CD8-positive, alpha-beta memory T cell (primary cell): ENCODE measurements at regions not wholly inside any gene's neighbourhood (a gene's known extent, or its start where the extent isn't known, plus 50 kb on each side); places are given as distances from the start of the nearest gene placed in this dataset.

ENCODE experiments used
- CTCF ChIA-PET: fragments of 350-600 bp; sonication (Branson Sonifier 250); formaldehyde crosslinking; loops from one replicate; lab custom pipeline; 2021; ENCODE audit warnings: antibody characterized with exemption; lab: Charles Lee
- POLR2A ChIA-PET: fragments of 350-600 bp; sonication (Branson Sonifier 250); formaldehyde crosslinking; loops from one replicate; lab custom pipeline; 2021; ENCODE audit warnings: antibody characterized with exemption; lab: Charles Lee
- DNase-seq, 5 donors: peaks; one replicate each; pipeline versions ENCODE4 v3.0.0 to v3.0.0-alpha.2; 2020 to 2022; ENCODE audit warnings: mixed read lengths in 1 of 5
- H3K27ac ChIP-seq: one replicate; pipeline ENCODE4 v1.7.0; 2013; ENCODE audit warnings: low read depth, mild to moderate bottlenecking, low read length, moderate library complexity
- H3K27me3 ChIP-seq: 2 replicates; pipeline ENCODE4 v1.7.0; 2013; ENCODE audit warnings: low read length, mild to moderate bottlenecking; ENCODE audit not compliant: insufficient read depth, poor library complexity, severe bottlenecking
- H3K36me3 ChIP-seq: 2 replicates; pipeline ENCODE4 v1.7.0; 2013; ENCODE audit warnings: mild to moderate bottlenecking, low read length, moderate library complexity; ENCODE audit not compliant: insufficient read depth
- H3K4me1 ChIP-seq: 2 replicates; pipeline ENCODE4 v1.7.0; 2013; ENCODE audit warnings: mild to moderate bottlenecking, low read length, moderate library complexity; ENCODE audit not compliant: insufficient read depth
- H3K4me3 ChIP-seq: 2 replicates; pipeline ENCODE4 v1.7.0; 2013; ENCODE audit warnings: mild to moderate bottlenecking, low read length
- H3K9me3 ChIP-seq: 2 replicates; pipeline ENCODE4 v1.7.0; 2013; ENCODE audit warnings: mild to moderate bottlenecking, low read length
- H3K27ac Mint-ChIP-seq, 8 donors: one replicate each; pipeline ENCODE4 v1.8.0; 2020 to 2021; ENCODE audit warnings: mixed read lengths in 8 of 8, mild to moderate bottlenecking in 6 of 8, inconsistent platforms in 3 of 8, moderate library complexity in 3 of 8
- H3K27me3 Mint-ChIP-seq, 2 donors: one replicate each; pipeline ENCODE4 v1.8.0; 2020 to 2021; ENCODE audit warnings: mixed read lengths in 2 of 2, mild to moderate bottlenecking in 1 of 2, moderate library complexity in 1 of 2
- H3K36me3 Mint-ChIP-seq, 3 donors: one replicate each; pipeline ENCODE4 v1.8.0; 2020 to 2021; ENCODE audit warnings: mixed read lengths in 3 of 3, inconsistent platforms in 1 of 3, mild to moderate bottlenecking in 1 of 3
- H3K4me1 Mint-ChIP-seq, 3 donors: one replicate each; pipeline ENCODE4 v1.8.0; 2020 to 2021; ENCODE audit warnings: mixed read lengths in 3 of 3, inconsistent platforms in 1 of 3, mild to moderate bottlenecking in 1 of 3
- H3K4me3 Mint-ChIP-seq, 7 donors: one replicate each; pipeline ENCODE4 v1.8.0; 2020 to 2021; ENCODE audit warnings: mixed read lengths in 7 of 7, mild to moderate bottlenecking in 6 of 7, moderate library complexity in 4 of 7, inconsistent platforms in 2 of 7
- H3K9me3 Mint-ChIP-seq, 5 donors: one replicate each; pipeline ENCODE4 v1.8.0; 2020 to 2022; ENCODE audit warnings: mixed read lengths in 5 of 5, mild to moderate bottlenecking in 3 of 5, moderate library complexity in 2 of 5, inconsistent platforms in 1 of 5

DNA sequence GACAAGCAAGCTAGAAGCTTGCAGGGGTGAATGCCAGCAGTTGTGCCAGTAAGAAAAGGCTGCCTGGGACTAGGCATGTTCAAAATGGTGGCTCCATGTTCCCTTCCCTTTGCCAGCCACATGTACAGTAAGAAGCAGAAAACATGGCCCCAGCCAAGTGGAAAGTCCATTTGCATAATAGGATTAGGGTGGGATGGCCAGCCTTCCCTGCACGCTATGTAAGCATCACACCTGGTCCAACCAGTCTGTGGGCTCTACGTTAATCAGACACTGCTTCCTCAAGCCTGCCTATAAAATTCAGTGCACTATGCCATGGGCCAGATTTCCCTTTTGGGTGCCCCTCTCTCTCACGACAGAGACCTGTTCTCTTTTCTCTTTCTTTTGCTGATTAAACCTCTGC, 288.4 kb downstream of the GXYLT1 start:
- no peak for DNase-seq
- no peak overlapping the region for H3K4me3 ChIP-seq
- Mint-ChIP-seq H3K27me3 (peaks cover 0 to 7% of the 10 kb centered on the region in 2 donors), H3K9me3 (no peaks in the 10 kb centered on the region), H3K27ac (no peak overlapping the region), H3K4me3 (no peak overlapping the region), H3K36me3 (no peaks in the 10 kb centered on the region), H3K4me1 (no peaks in the 10 kb centered on the region)
- H3K9me3 ChIP-seq: no peaks in the 10 kb centered on the region
- CTCF ChIA-PET: no interaction called here
- POLR2A ChIA-PET: no interaction called here
- no peak overlapping the region for H3K27ac ChIP-seq
- H3K36me3 ChIP-seq: no peaks in the 10 kb centered on the region
- no peaks in the 10 kb centered on the region for H3K27me3 ChIP-seq
- no peaks in the 10 kb centered on the region for H3K4me1 ChIP-seq

DNA sequence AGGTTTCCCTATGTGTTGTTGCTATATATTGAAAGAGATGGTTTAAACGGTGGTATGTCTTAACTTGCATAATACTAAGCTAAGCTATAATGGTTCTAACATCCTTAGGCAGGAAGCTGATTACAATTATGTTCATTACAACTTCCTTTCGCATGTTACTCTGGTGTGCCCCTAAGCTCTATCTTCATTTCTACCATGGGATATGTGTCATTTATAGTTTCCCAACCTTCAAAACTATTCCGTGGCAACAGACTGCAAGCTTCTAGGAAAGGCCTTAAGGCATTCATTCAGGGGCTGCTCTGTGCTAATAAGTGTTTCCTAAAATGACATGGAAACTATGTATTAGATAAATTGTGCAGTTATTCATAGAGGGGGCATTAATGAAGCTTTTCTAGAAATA, 294.6 kb downstream of the GXYLT1 start:
- Mint-ChIP-seq H3K4me1 (no peaks in the 10 kb centered on the region), H3K4me3 (no peak overlapping the region), H3K27ac (no peak overlapping the region), H3K36me3 (no peaks in the 10 kb centered on the region), H3K9me3 (peaks cover 0 to 3% (median 0%) of the 10 kb centered on the region in 5 donors), H3K27me3 (peaks cover 3% of the 10 kb centered on the region in 2 donors)
- no peaks in the 10 kb centered on the region for H3K36me3 ChIP-seq
- H3K9me3 ChIP-seq: no peaks in the 10 kb centered on the region
- H3K27ac ChIP-seq: no peak overlapping the region
- H3K4me1 ChIP-seq: no peaks in the 10 kb centered on the region
- no peak overlapping the region for H3K4me3 ChIP-seq
- no peaks in the 10 kb centered on the region for H3K27me3 ChIP-seq
- no peak for DNase-seq
- POLR2A ChIA-PET: no interaction called here
- CTCF ChIA-PET: no interaction called here

DNA sequence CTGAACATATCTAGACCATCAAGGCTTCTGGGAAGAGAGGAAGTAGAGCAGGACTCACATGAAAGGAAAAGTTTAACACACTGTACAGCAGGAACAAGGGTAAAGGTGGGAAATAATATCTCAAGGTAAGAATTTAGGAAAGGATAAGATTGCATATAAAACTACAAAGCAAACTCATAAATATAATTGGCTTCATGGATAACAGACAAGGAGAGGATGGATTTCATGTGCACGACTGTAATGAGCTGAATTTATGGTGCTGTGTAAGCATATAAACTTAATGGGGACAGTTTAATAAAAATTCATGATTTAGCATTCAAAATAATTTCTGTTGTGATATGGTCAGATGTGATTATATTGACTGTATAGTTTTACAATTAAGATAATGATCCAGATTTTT, 298.0 kb downstream of the GXYLT1 start:
- no peaks in the 10 kb centered on the region for H3K36me3 ChIP-seq
- ChIA-PET CTCF (no interaction called here), POLR2A (no interaction called here)
- Mint-ChIP-seq H3K4me3 (no peak overlapping the region), H3K9me3 (peaks cover 0 to 3% (median 0%) of the 10 kb centered on the region in 5 donors), H3K36me3 (no peaks in the 10 kb centered on the region), H3K27me3 (peaks cover under 1 to 3% of the 10 kb centered on the region in 2 donors), H3K4me1 (no peaks in the 10 kb centered on the region), H3K27ac (no peak overlapping the region)
- H3K27ac ChIP-seq: no peak overlapping the region
- no peaks in the 10 kb centered on the region for H3K9me3 ChIP-seq
- no peaks in the 10 kb centered on the region for H3K27me3 ChIP-seq
- H3K4me3 ChIP-seq: no peak overlapping the region
- no peak for DNase-seq
- H3K4me1 ChIP-seq: no peaks in the 10 kb centered on the region

DNA sequence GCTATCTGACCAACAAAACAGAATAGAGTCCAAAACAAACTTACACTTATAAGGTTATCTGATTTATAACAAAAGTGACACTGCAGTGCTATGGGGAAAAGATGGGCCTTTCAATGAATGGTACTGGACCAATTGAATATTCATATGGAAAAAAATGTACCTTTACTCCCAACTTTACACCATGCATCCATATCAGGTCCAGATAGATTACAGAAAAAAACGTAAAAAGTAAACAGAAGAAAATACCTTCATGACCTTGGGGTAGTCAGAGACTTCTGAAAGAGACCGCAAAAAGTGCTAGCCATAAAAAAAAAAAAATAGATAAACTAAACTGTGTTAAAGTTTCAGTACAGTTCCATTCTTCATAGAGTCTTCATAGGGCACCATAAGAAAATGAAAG, 308.3 kb downstream of the GXYLT1 start:
- H3K36me3 Mint-ChIP-seq: no peaks in the 10 kb centered on the region

DNA sequence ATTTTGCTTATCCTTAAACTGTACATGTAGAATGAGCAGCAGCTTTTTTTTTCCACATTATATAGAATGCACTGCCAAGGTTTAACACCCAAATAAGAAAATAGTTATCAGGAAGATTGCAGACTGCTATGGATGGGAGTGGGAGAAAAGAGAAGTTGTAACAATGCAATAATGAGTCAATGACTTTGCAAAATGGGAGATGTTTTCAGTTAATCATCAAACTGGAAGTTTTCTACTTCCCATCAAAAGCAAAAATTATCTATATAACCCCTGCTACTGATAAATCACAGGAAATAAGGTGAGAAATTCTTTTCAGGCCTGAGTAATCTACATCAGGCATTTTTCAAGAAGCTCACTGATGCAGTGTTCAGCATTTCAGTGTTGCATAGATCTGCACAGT, 309.1 kb downstream of the GXYLT1 start:
- no peaks in the 10 kb centered on the region for H3K4me1 Mint-ChIP-seq
- H3K9me3 ChIP-seq: no peaks in the 10 kb centered on the region
- no peaks in the 10 kb centered on the region for H3K27me3 ChIP-seq
- ChIA-PET POLR2A (no interaction called here), CTCF (no interaction called here)
- no peak overlapping the region for H3K4me3 Mint-ChIP-seq
- no peak overlapping the region for H3K27ac ChIP-seq
- H3K36me3 Mint-ChIP-seq: no peaks in the 10 kb centered on the region
- peaks cover 0 to 2% (median 0%) of the 10 kb centered on the region in 5 donors for H3K9me3 Mint-ChIP-seq
- H3K4me1 ChIP-seq: no peaks in the 10 kb centered on the region
- no peaks in the 10 kb centered on the region for H3K36me3 ChIP-seq
- no peak overlapping the region for H3K27ac Mint-ChIP-seq
- H3K27me3 Mint-ChIP-seq: peaks cover 3 to 14% of the 10 kb centered on the region in 2 donors
- no peak for DNase-seq
- no peak overlapping the region for H3K4me3 ChIP-seq

More for the DNA sequence above, 308.3 kb downstream of the GXYLT1 start:
- peaks cover 3 to 14% of the 10 kb centered on the region in 2 donors for H3K27me3 Mint-ChIP-seq
- H3K27me3 ChIP-seq: no peaks in the 10 kb centered on the region
- no peaks in the 10 kb centered on the region for H3K4me1 Mint-ChIP-seq
- H3K9me3 ChIP-seq: no peaks in the 10 kb centered on the region
- no peak overlapping the region for H3K4me3 ChIP-seq
- H3K4me1 ChIP-seq: no peaks in the 10 kb centered on the region
- peaks cover 0 to 2% (median 0%) of the 10 kb centered on the region in 5 donors for H3K9me3 Mint-ChIP-seq
- POLR2A ChIA-PET: no interaction called here
- no peak overlapping the region for H3K27ac Mint-ChIP-seq
- no peak for DNase-seq
- H3K27ac ChIP-seq: no peak overlapping the region
- CTCF ChIA-PET: no interaction called here
- H3K4me3 Mint-ChIP-seq: no peak overlapping the region
- no peaks in the 10 kb centered on the region for H3K36me3 ChIP-seq

DNA sequence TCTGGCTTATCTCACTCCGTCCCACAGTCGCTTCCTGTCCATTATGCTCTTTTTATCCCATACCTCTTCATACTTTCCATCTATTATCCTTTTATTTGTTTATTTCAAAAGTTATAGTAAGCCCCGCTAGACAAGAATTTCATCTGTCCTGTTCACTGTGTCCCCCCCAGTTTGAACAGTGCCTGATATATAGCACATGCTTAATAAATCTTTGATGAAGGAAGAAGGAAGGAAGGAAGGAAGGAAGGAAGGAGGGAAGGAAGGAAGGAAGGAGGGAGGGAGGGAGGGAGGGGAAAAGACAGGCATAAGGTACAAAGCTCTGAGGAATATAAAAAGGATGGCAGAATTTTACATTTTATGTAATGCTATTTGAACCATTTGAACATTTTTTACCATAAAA, 324.7 kb downstream of the GXYLT1 start:
- Histone ChIP-seq H3K9me3 (no peaks in the 10 kb centered on the region), H3K4me1 (no peaks in the 10 kb centered on the region), H3K27me3 (no peaks in the 10 kb centered on the region), H3K27ac (no peak overlapping the region), H3K36me3 (no peaks in the 10 kb centered on the region), H3K4me3 (no peak overlapping the region)
- no peak for DNase-seq
- CTCF ChIA-PET: no interaction called here
- Mint-ChIP-seq H3K4me3 (no peak overlapping the region), H3K4me1 (no peaks in the 10 kb centered on the region), H3K36me3 (no peaks in the 10 kb centered on the region), H3K27ac (no peak overlapping the region), H3K9me3 (peaks cover 0 to 2% (median 0%) of the 10 kb centered on the region in 5 donors), H3K27me3 (peaks cover 0 to 3% of the 10 kb centered on the region in 2 donors)
- POLR2A ChIA-PET: no interaction called here

DNA sequence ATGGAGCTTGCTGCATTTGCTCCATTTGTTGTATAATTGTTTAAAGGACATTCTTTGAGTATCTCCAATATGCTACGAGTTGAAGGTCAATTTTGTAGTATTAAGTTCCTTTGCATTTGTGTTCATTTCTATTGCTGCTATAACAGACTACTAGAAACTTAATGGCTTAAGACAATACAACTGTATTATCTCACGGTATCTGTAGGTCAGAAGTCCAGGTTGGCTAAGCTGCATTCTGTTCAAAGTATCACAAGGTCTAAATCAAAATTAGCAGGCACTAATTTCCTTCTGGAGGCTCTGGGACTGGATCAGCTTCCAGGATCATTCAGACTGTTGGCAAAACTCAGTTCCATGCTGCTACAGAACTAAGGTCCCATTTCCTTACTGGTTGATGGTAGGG, 340.6 kb downstream of the GXYLT1 start:
- ChIA-PET POLR2A (no interaction called here), CTCF (no interaction called here)

DNA sequence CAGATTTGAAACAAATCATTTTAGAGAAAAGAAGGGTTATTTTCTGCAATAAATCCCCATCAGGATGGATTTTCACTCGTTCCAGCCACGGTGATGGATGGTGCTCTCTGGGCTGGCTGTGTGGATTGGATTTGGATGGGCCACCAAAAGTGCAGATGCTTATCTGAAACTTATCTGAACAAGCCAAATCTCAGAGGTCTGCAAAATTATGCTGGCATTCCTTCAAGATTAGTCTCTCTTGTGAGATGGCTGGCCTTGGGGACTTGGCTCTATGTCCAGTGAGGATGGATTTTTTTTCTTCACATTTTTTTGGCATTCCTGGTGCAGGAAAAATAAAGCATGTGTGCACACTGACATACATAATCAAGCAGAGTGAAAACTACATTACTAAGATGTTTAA, 341.9 kb downstream of the GXYLT1 start:
- H3K9me3 ChIP-seq: no peaks in the 10 kb centered on the region
- H3K27me3 ChIP-seq: no peaks in the 10 kb centered on the region
- Mint-ChIP-seq H3K36me3 (no peaks in the 10 kb centered on the region), H3K27me3 (no peaks in the 10 kb centered on the region), H3K27ac (no peak overlapping the region), H3K9me3 (peaks cover 0 to 3% (median 0%) of the 10 kb centered on the region in 5 donors), H3K4me3 (no peak overlapping the region), H3K4me1 (no peaks in the 10 kb centered on the region)
- no peak overlapping the region for H3K4me3 ChIP-seq
- CTCF ChIA-PET: no interaction called here
- POLR2A ChIA-PET: no interaction called here
- no peak overlapping the region for H3K27ac ChIP-seq
- no peaks in the 10 kb centered on the region for H3K36me3 ChIP-seq
- no peak for DNase-seq
- H3K4me1 ChIP-seq: no peaks in the 10 kb centered on the region

More for the DNA sequence above, 340.6 kb downstream of the GXYLT1 start:
- H3K27ac Mint-ChIP-seq: no peak overlapping the region
- no peaks in the 10 kb centered on the region for H3K27me3 ChIP-seq
- H3K4me1 ChIP-seq: no peaks in the 10 kb centered on the region
- H3K9me3 Mint-ChIP-seq: peaks cover 0 to 3% (median 0%) of the 10 kb centered on the region in 5 donors
- H3K36me3 Mint-ChIP-seq: no peaks in the 10 kb centered on the region
- no peaks in the 10 kb centered on the region for H3K36me3 ChIP-seq
- H3K4me3 ChIP-seq: no peak overlapping the region
- no peaks in the 10 kb centered on the region for H3K9me3 ChIP-seq
- no peak overlapping the region for H3K4me3 Mint-ChIP-seq
- H3K27me3 Mint-ChIP-seq: no peaks in the 10 kb centered on the region
- H3K4me1 Mint-ChIP-seq: no peaks in the 10 kb centered on the region
- no peak overlapping the region for H3K27ac ChIP-seq
- no peak for DNase-seq

DNA sequence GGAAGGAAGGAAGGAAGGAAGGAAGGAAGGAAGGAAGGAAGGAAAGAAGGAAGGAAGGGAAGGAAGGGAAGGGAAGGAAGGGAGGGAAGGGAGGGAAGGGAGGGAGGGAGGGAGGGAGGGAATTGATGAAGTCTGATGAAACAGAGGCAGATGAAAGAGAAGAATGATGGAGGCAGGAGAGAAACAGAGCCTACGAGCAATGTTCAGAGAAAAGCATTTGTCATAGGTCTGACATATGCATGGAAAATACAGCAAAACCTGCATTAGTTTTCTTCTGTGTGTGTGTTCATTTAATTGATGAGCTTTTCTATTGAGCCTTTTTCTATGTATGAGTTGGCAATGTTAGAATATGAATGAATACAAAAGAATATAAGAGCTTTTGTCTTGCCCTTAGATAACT, 343.4 kb downstream of the GXYLT1 start:
- CTCF ChIA-PET: no interaction called here

More for the DNA sequence above, 343.4 kb downstream of the GXYLT1 start:
- no peak overlapping the region for H3K4me3 Mint-ChIP-seq
- Histone ChIP-seq H3K27me3 (no peaks in the 10 kb centered on the region), H3K36me3 (no peaks in the 10 kb centered on the region), H3K4me1 (no peaks in the 10 kb centered on the region), H3K27ac (no peak overlapping the region), H3K4me3 (no peak overlapping the region), H3K9me3 (no peaks in the 10 kb centered on the region)
- POLR2A ChIA-PET: no interaction called here
- no peak for DNase-seq
- peaks cover 0 to under 1% (median 0%) of the 10 kb centered on the region in 5 donors for H3K9me3 Mint-ChIP-seq
- no peak overlapping the region for H3K27ac Mint-ChIP-seq
- H3K27me3 Mint-ChIP-seq: no peaks in the 10 kb centered on the region
- H3K36me3 Mint-ChIP-seq: no peaks in the 10 kb centered on the region
- H3K4me1 Mint-ChIP-seq: no peaks in the 10 kb centered on the region
